IgD-negative memory B cell (primary cell): ENCODE measurements at regions not wholly inside any gene's neighbourhood (a gene's known extent, or its start where the extent isn't known, plus 50 kb on each side); places are given as distances from the start of the nearest gene placed in this dataset.

ENCODE experiments used
- H3K27ac Mint-ChIP-seq, 3 donors: one replicate each; pipeline ENCODE4 v1.8.0; 2020 to 2022; ENCODE audit warnings: mild to moderate bottlenecking in 3 of 3, mixed read lengths in 3 of 3, moderate library complexity in 1 of 3
- H3K27me3 Mint-ChIP-seq: one replicate; pipeline ENCODE4 v1.8.0; 2021; ENCODE audit warnings: mixed read lengths
- H3K36me3 Mint-ChIP-seq: one replicate; pipeline ENCODE4 v1.8.0; 2020; ENCODE audit warnings: mild to moderate bottlenecking, mixed read lengths
- H3K4me1 Mint-ChIP-seq, 3 donors: one replicate each; pipeline ENCODE4 v1.8.0; 2020 to 2022; ENCODE audit warnings: mixed read lengths in 3 of 3, mild to moderate bottlenecking in 1 of 3
- H3K4me3 Mint-ChIP-seq, 4 donors: one replicate each; pipeline ENCODE4 v1.8.0; 2020 to 2022; ENCODE audit warnings: mild to moderate bottlenecking in 4 of 4, mixed read lengths in 4 of 4, moderate library complexity in 3 of 4
- H3K9me3 Mint-ChIP-seq, 3 donors: one replicate each; pipeline ENCODE4 v1.8.0; 2020 to 2021; ENCODE audit warnings: mixed read lengths in 3 of 3, mild to moderate bottlenecking in 1 of 3

GRCh38 chr1:60769082-60769481, 313.3 kb upstream of the NFIA start:
- no peaks in the 10 kb centered on the region for H3K27me3 Mint-ChIP-seq
- no peaks in the 10 kb centered on the region for H3K36me3 Mint-ChIP-seq
- H3K27ac Mint-ChIP-seq: no peak overlapping the region
- H3K9me3 Mint-ChIP-seq: peaks cover 0 to 7% (median 5%) of the 10 kb centered on the region in 3 donors
- H3K4me1 Mint-ChIP-seq: peaks cover 0 to 2% (median 0%) of the 10 kb centered on the region in 3 donors
- no peak overlapping the region for H3K4me3 Mint-ChIP-seq

DNA sequence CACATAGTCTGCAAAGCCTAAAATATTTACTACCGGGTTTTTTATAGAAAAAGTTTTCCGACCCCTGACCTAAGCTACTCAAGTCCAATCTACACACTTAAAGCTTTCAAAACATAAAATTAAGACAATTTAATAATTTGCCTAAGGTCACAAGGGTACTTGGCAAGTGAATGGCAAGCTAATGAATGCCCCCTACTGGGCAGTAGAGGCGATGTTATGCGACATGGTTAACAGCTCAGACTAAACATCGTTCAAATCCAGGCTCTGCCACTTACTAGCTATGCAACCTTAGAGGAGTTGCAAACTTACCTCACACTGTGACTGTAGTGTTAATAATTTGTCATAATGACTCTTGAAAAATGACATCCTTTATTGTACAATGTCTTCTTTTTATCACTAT, 317.2 kb upstream of the NFIA start:
- peaks cover 0 to 6% (median 2%) of the 10 kb centered on the region in 3 donors for H3K9me3 Mint-ChIP-seq

DNA sequence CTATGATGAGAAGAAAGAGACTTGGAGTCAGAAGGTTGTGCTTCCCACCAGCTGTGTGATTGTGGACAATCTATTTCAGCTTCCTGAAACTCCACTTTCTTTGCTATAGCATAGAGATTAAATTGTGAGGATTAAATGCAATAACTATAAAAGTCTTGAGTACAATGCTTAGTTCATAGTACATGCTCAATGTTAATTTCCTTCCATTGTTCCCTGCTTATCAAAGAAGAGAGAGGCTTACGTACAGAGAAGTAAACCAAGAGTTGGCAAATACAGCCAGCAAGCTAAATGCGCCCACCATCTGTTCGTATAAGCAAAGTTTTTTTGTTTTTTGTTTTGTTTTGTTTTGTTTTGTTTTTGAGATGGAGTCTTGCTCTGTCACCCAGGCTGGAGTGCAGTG, 317.9 kb upstream of the NFIA start:
- Mint-ChIP-seq H3K27ac (no peak overlapping the region), H3K27me3 (peaks cover 1% of the 10 kb centered on the region)

More for the DNA sequence above, 317.2 kb upstream of the NFIA start:
- Mint-ChIP-seq H3K36me3 (no peaks in the 10 kb centered on the region), H3K27me3 (peaks cover 1% of the 10 kb centered on the region), H3K4me1 (peaks cover 0 to 2% (median 0%) of the 10 kb centered on the region in 3 donors), H3K4me3 (no peak overlapping the region), H3K27ac (no peak overlapping the region)

DNA sequence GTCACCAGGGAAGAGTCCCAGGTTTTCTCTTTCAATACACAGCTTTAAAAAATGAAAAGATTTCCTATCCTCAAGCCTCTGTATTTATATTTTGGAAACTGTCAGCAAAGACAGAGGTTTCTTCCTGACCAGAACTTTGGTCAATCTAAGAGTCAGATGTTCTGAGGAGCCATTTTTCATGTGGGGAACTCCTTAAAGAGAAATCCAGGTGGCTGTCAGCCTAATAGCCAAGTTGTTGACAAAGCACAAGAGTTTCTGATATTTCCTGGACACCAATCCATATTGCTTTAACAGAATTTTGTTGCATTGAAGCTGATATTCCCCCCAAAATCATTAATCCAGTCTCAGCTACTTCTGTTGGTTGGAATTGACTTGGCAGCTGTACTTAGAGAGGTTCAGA, 318.6 kb upstream of the NFIA start:
- H3K4me1 Mint-ChIP-seq: peaks cover 0 to 2% (median 0%) of the 10 kb centered on the region in 3 donors
- no peaks in the 10 kb centered on the region for H3K36me3 Mint-ChIP-seq
- H3K27me3 Mint-ChIP-seq: peaks cover 1% of the 10 kb centered on the region

More for the DNA sequence above, 317.9 kb upstream of the NFIA start:
- no peaks in the 10 kb centered on the region for H3K36me3 Mint-ChIP-seq
- peaks cover 0 to 2% (median 0%) of the 10 kb centered on the region in 3 donors for H3K4me1 Mint-ChIP-seq
- H3K4me3 Mint-ChIP-seq: no peak overlapping the region
- H3K9me3 Mint-ChIP-seq: peaks cover 0 to 6% (median 2%) of the 10 kb centered on the region in 3 donors

GRCh38 chr1:60762911-60763310, 319.4 kb upstream of the NFIA start:
- peaks cover 1% of the 10 kb centered on the region for H3K27me3 Mint-ChIP-seq
- H3K9me3 Mint-ChIP-seq: peaks cover 0 to 4% (median 2%) of the 10 kb centered on the region in 3 donors
- H3K36me3 Mint-ChIP-seq: no peaks in the 10 kb centered on the region
- H3K27ac Mint-ChIP-seq: no peak overlapping the region
- H3K4me3 Mint-ChIP-seq: no peak overlapping the region
- peaks cover 0 to 2% (median 0%) of the 10 kb centered on the region in 3 donors for H3K4me1 Mint-ChIP-seq

More for the DNA sequence above, 318.6 kb upstream of the NFIA start:
- peaks cover 0 to 6% (median 2%) of the 10 kb centered on the region in 3 donors for H3K9me3 Mint-ChIP-seq
- no peak overlapping the region for H3K27ac Mint-ChIP-seq
- no peak overlapping the region for H3K4me3 Mint-ChIP-seq

GRCh38 chr1:60762176-60762575, 320.2 kb upstream of the NFIA start:
- H3K36me3 Mint-ChIP-seq: no peaks in the 10 kb centered on the region
- no peak overlapping the region for H3K27ac Mint-ChIP-seq
- no peak overlapping the region for H3K4me3 Mint-ChIP-seq
- peaks cover 0 to 4% (median 2%) of the 10 kb centered on the region in 3 donors for H3K9me3 Mint-ChIP-seq
- H3K27me3 Mint-ChIP-seq: peaks cover 1% of the 10 kb centered on the region
- peaks cover 0 to 2% (median 0%) of the 10 kb centered on the region in 3 donors for H3K4me1 Mint-ChIP-seq

DNA sequence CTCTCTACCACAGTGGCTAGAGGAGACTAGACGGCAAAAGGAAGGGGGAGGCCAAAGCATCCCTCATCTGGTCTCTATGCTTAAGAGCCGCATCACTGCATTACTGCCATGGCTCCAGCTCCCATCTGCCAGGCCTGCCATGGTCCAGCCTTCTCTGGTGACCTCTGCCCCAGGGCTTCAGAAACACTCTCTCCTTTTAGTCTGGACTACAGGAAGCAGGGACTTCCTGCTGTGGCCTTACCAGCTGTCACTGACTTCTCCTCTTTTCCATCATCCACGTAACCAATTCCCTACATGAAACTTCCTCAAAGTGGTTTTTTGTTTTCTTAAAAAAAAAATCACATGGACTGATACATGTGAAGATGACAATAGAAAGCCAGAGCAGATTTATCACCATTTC, 323.1 kb upstream of the NFIA start:
- Mint-ChIP-seq H3K36me3 (no peaks in the 10 kb centered on the region), H3K4me3 (no peak overlapping the region), H3K27me3 (peaks cover 1% of the 10 kb centered on the region), H3K27ac (no peak overlapping the region), H3K9me3 (peaks cover 0 to 3% (median 2%) of the 10 kb centered on the region in 3 donors), H3K4me1 (no peaks in the 10 kb centered on the region)

DNA sequence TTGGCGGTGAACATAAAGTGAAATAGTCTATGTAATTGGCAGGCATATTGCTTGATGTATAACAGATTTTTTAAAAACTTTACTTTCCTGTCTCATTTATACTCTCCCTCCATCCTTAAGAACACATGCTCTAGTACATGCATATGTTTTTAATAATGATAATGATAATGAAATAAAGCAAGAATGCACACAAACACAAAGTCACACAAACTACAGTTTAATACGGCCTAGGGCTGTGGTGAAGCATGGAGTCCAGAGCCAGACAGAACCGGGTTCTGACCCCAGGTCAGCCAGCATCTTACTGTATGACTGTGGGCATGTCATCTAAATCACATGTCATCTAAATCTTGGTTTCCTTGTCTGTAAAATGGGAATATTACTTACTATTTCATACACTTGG, 324.9 kb upstream of the NFIA start:
- Mint-ChIP-seq H3K4me1 (peaks cover 0 to under 1% (median 0%) of the 10 kb centered on the region in 3 donors), H3K27ac (no peak overlapping the region), H3K4me3 (no peak overlapping the region), H3K27me3 (peaks cover 1% of the 10 kb centered on the region), H3K9me3 (peaks cover 0 to 3% (median 2%) of the 10 kb centered on the region in 3 donors), H3K36me3 (no peaks in the 10 kb centered on the region)

GRCh38 chr1:60753036-60753900, 329.1 kb upstream of the NFIA start:
- no peaks in the 10 kb centered on the region for H3K36me3 Mint-ChIP-seq
- no peak overlapping the region for H3K4me3 Mint-ChIP-seq
- no peaks in the 10 kb centered on the region for H3K27me3 Mint-ChIP-seq
- H3K27ac Mint-ChIP-seq: no peak overlapping the region
- H3K4me1 Mint-ChIP-seq: peaks cover 0 to 1% (median 0%) of the 10 kb centered on the region in 3 donors
- peaks cover 0 to 4% (median 2%) of the 10 kb centered on the region in 3 donors for H3K9me3 Mint-ChIP-seq

- H3K4me3 Mint-ChIP-seq: no peak overlapping the region
- no peak overlapping the region for H3K27ac Mint-ChIP-seq
- peaks cover 0 to 4% (median 2%) of the 10 kb centered on the region in 3 donors for H3K9me3 Mint-ChIP-seq
- H3K36me3 Mint-ChIP-seq: no peaks in the 10 kb centered on the region
- no peaks in the 10 kb centered on the region for H3K27me3 Mint-ChIP-seq
- H3K4me1 Mint-ChIP-seq: peaks cover 0 to 1% (median 0%) of the 10 kb centered on the region in 3 donors
Measured at GRCh38 chr1:60751306-60751705, 331.1 kb upstream of the NFIA start.

DNA sequence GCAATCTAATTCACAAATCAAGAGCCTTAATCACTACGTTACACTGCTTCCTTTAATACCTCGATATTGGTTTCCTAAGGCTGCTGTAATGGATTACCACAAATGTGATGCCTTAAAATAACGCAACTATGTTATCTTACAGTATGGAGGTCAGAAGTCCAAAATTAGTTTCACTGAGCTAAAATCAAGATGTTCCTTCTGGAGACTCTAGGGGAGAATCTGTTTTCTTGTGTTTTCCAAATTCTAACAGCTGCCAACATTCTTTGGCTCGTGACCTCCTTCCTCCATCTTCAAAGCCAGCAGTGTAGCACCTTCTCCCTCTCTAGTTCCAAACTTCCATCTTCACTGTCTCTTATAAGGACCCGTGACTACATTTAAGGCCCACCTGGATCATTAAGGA, 335.0 kb upstream of the NFIA start:
- Mint-ChIP-seq H3K4me3 (no peak overlapping the region), H3K27me3 (no peaks in the 10 kb centered on the region), H3K27ac (no peak overlapping the region), H3K9me3 (peaks cover 0 to 4% (median 2%) of the 10 kb centered on the region in 3 donors), H3K36me3 (no peaks in the 10 kb centered on the region), H3K4me1 (no peaks in the 10 kb centered on the region)

DNA sequence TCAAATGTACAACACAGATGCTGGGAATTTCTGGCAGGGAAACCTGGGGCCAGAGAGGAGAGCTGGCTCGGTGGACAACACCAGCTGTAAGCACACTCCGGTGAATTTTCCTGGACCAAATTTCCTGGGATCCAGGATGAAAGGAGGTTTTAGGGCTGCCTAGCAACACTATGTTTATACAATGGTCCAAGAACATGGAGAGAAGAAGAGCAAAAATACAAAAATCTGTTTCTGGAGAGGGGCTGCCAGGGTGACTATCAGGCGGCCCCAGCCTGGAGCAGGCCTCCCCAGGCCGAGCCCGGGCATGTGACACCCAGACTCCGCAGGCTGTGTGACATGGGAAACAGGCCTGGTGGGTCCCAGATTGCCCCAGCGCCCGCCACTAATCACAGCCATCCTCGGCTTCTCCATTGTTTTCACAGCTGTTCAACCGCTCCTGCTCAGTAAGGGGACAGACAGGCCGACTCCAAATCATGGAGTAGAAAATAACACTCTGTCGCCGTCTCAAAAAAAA, 336.0 kb upstream of the NFIA start:
- Mint-ChIP-seq H3K9me3 (peaks cover 0 to 2% (median 2%) of the 10 kb centered on the region in 3 donors), H3K36me3 (no peaks in the 10 kb centered on the region), H3K4me3 (no peak overlapping the region), H3K4me1 (no peaks in the 10 kb centered on the region), H3K27ac (no peak overlapping the region), H3K27me3 (no peaks in the 10 kb centered on the region)

DNA sequence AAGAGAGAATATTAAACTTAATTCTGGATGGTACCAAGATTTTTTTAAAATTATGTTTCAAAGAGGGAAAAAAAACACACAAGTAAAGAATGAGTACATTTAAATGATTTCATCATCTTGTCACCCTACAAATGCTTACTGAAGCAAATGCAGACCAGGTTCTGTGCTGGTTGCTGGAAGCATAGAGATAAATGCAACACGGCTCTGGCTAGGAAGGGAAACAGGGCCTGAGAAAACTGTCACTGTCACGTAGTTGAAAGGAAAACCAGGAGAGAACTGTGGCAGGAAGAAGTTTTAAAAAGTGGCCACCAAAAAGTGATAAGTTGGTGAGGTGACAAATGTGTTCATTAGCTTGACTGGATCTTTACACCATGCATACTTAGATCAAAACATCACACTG, 336.9 kb upstream of the NFIA start:
- H3K36me3 Mint-ChIP-seq: no peaks in the 10 kb centered on the region
- H3K9me3 Mint-ChIP-seq: no peaks in the 10 kb centered on the region
- no peak overlapping the region for H3K4me3 Mint-ChIP-seq
- no peak overlapping the region for H3K27ac Mint-ChIP-seq
- no peaks in the 10 kb centered on the region for H3K27me3 Mint-ChIP-seq
- no peaks in the 10 kb centered on the region for H3K4me1 Mint-ChIP-seq

GRCh38 chr1:60742339-60742738, 340.0 kb upstream of the NFIA start:
- H3K9me3 Mint-ChIP-seq: no peaks in the 10 kb centered on the region
- no peak overlapping the region for H3K4me3 Mint-ChIP-seq
- no peaks in the 10 kb centered on the region for H3K36me3 Mint-ChIP-seq
- H3K27ac Mint-ChIP-seq: no peak overlapping the region
- peaks cover 2% of the 10 kb centered on the region for H3K27me3 Mint-ChIP-seq
- no peaks in the 10 kb centered on the region for H3K4me1 Mint-ChIP-seq

- no peaks in the 10 kb centered on the region for H3K4me1 Mint-ChIP-seq
- H3K27ac Mint-ChIP-seq: no peak overlapping the region
- no peaks in the 10 kb centered on the region for H3K36me3 Mint-ChIP-seq
- peaks cover 2% of the 10 kb centered on the region for H3K27me3 Mint-ChIP-seq
- H3K4me3 Mint-ChIP-seq: no peak overlapping the region
- H3K9me3 Mint-ChIP-seq: no peaks in the 10 kb centered on the region
Measured at GRCh38 chr1:60740154-60740553, 342.2 kb upstream of the NFIA start.

DNA sequence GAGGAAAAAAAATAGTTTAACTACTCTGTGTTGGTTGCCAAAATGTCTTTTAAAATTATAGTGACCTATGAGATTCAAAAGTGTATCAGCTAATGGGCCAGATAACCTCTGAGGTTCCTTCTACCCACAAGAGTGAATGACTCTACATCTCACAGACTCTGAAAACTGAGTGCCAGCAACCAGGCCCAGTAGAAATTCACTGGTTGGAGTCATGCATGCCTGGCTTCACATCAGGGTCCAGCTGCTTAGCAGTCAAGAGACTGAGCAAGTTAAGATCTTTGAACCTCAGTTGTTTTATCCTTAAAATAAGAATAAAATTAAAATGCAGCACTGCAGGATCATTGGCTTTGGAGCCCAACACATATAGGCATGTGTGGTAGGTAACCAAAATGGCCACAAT, 342.6 kb upstream of the NFIA start:
- Mint-ChIP-seq H3K27ac (no peak overlapping the region), H3K4me1 (no peaks in the 10 kb centered on the region), H3K27me3 (peaks cover 2% of the 10 kb centered on the region), H3K4me3 (no peak overlapping the region), H3K9me3 (no peaks in the 10 kb centered on the region), H3K36me3 (no peaks in the 10 kb centered on the region)
